RWPE2 (cell line): ENCODE measurements at regions not wholly inside any gene's neighbourhood (a gene's known extent, or its start where the extent isn't known, plus 50 kb on each side); places are given as distances from the start of the nearest gene placed in this dataset.

Experiments
- ATAC-seq: fragments of 200-7000 bp; cut with Tn5 transposase; 3 replicates; pipeline ENCODE4 v1.9.1; 2021; ENCODE audit warnings: low read depth
- DNase-seq: peaks from one replicate; pipeline ENCODE4 v3.0.0-alpha.2; 2020; ENCODE audit warnings: low spot score
- H3K27ac ChIP-seq: fragments of 450-650 bp; 2 replicates; pipeline ENCODE4 v1.5.1; 2017; ENCODE audit warnings: mild to moderate bottlenecking; ENCODE audit not compliant: poor library complexity, severe bottlenecking
- H3K27me3 ChIP-seq: fragments of 250-450 bp; sonication (Bioruptor Pico); 2 replicates; pipeline ENCODE4 v1.5.1; 2021; ENCODE audit warnings: mild to moderate bottlenecking, moderate library complexity; ENCODE audit not compliant: insufficient read depth, poor library complexity, severe bottlenecking
- H3K36me3 ChIP-seq: fragments of 250-450 bp; sonication (Bioruptor Pico); 2 replicates; pipeline ENCODE4 v1.5.1; 2020; ENCODE audit warnings: low read depth, mild to moderate bottlenecking, moderate library complexity
- H3K4me1 ChIP-seq: fragments of 250-450 bp; sonication (Bioruptor Pico); 2 replicates; pipeline ENCODE4 v1.5.1; 2021; ENCODE audit warnings: mild to moderate bottlenecking, moderate library complexity; ENCODE audit not compliant: insufficient read depth, poor library complexity, severe bottlenecking
- H3K4me3 ChIP-seq: fragments of 250-450 bp; sonication (Bioruptor Pico); 2 replicates; pipeline ENCODE4 v1.5.1; 2021; ENCODE audit warnings: mild to moderate bottlenecking, moderate library complexity; ENCODE audit not compliant: severe bottlenecking
- H3K9me3 ChIP-seq: fragments of 250-450 bp; sonication (Bioruptor Pico); 2 replicates; pipeline ENCODE4 v1.5.1; 2021; ENCODE audit warnings: mild to moderate bottlenecking, moderate library complexity; ENCODE audit not compliant: severe bottlenecking
- TF ChIP-seq, protein P1 (sequence below): fragments of 450-650 bp; IDR thresholded peaks from one replicate; pipeline ENCODE4 v1.5.1; 2017; ENCODE audit warnings: mild to moderate bottlenecking, moderate library complexity; ENCODE audit not compliant: poor library complexity, severe bottlenecking

- ATAC-seq (peak; percentile 71), DNase-seq (no peak)
- Histone ChIP-seq H3K27me3 (no peaks in the 10 kb centered on the region), H3K27ac (no peak overlapping the region), H3K4me1 (no peaks in the 10 kb centered on the region), H3K4me3 (no peak overlapping the region), H3K9me3 (no peaks in the 10 kb centered on the region), H3K36me3 (no peaks in the 10 kb centered on the region)
- TF ChIP-seq, protein P1, sequence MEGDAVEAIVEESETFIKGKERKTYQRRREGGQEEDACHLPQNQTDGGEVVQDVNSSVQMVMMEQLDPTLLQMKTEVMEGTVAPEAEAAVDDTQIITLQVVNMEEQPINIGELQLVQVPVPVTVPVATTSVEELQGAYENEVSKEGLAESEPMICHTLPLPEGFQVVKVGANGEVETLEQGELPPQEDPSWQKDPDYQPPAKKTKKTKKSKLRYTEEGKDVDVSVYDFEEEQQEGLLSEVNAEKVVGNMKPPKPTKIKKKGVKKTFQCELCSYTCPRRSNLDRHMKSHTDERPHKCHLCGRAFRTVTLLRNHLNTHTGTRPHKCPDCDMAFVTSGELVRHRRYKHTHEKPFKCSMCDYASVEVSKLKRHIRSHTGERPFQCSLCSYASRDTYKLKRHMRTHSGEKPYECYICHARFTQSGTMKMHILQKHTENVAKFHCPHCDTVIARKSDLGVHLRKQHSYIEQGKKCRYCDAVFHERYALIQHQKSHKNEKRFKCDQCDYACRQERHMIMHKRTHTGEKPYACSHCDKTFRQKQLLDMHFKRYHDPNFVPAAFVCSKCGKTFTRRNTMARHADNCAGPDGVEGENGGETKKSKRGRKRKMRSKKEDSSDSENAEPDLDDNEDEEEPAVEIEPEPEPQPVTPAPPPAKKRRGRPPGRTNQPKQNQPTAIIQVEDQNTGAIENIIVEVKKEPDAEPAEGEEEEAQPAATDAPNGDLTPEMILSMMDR: no peak
These were observed 283.6 kb upstream of the PRDM9 start for GRCh38 chr5:23223846-23224245.

DNA sequence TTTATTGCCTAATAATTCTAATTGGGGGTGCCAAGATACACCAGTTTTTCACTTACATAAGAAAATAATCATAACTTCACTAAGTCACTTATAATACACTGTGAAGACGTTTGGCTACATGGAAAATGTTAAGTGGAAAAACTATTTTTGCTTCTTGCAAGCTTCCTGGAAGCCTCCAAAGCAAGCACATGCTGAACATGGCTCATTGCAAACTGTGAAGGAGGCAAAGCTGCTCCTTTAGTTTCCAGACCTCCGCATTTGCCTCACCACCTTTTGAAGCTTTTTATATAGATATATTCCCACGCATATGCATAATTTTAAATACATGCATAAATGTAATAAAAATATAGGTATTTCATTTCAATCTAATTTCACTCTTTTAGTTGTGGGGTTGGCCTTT is 285.6 kb upstream of the PRDM9 start:
- ATAC-seq (no peak), DNase-seq (no peak)
- Histone ChIP-seq H3K9me3 (no peaks in the 10 kb centered on the region), H3K4me3 (no peak overlapping the region), H3K27me3 (no peaks in the 10 kb centered on the region), H3K36me3 (no peaks in the 10 kb centered on the region), H3K27ac (no peak overlapping the region), H3K4me1 (no peaks in the 10 kb centered on the region)
- TF ChIP-seq, protein P1: no peak

GRCh38 chr5:23217159-23217558 is 290.2 kb upstream of the PRDM9 start:
- Histone ChIP-seq H3K9me3 (no peaks in the 10 kb centered on the region), H3K4me3 (no peak overlapping the region), H3K36me3 (0 out of 2 replicates have a peak, but pooled peaks cover 9% of the 10 kb centered on the region), H3K27ac (no peak overlapping the region), H3K4me1 (peaks cover 4% of the 10 kb centered on the region), H3K27me3 (no peaks in the 10 kb centered on the region)
- TF ChIP-seq, protein P1: no peak
- ATAC-seq (no peak), DNase-seq (no peak)

DNA sequence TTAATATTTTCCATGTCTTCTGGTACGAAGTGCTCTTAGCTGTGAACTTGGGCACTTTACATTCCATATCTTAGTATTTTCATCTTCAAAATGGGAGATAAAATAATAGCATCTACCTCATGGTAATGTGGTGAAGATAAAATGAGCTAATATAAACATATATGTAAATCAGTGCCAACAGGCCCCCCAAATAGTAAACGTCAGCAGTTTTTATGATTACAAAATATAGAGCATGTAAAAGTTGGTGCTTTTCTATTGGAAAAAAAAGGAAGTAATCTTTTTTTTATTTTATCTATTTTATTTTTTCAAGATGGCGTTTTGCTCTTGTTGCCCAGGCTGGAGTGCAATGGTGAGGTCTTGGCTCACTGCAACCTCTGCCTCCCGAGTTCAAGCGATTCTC is 291.1 kb upstream of the PRDM9 start:
- no peak overlapping the region for H3K27ac ChIP-seq
- H3K4me3 ChIP-seq: no peak overlapping the region
- 0 out of 2 replicates have a peak, but pooled peaks cover 9% of the 10 kb centered on the region for H3K36me3 ChIP-seq
- no peaks in the 10 kb centered on the region for H3K27me3 ChIP-seq
- DNase-seq (no peak), ATAC-seq (no peak)
- H3K4me1 ChIP-seq: peaks cover 4% of the 10 kb centered on the region
- TF ChIP-seq, protein P1: no peak
- H3K9me3 ChIP-seq: no peaks in the 10 kb centered on the region

- peak; percentile 82 for ATAC-seq
These were observed 298.4 kb upstream of the PRDM9 start for GRCh38 chr5:23208959-23209431.

More at GRCh38 chr5:23208959-23209431, 298.4 kb upstream of the PRDM9 start:
- Histone ChIP-seq H3K27me3 (no peaks in the 10 kb centered on the region), H3K9me3 (no peaks in the 10 kb centered on the region), H3K4me1 (no peaks in the 10 kb centered on the region), H3K4me3 (no peak overlapping the region), H3K27ac (no peak overlapping the region), H3K36me3 (no peaks in the 10 kb centered on the region)
- no peak for DNase-seq
- TF ChIP-seq, protein P1: peak; percentile 97
